ENCODE measurements at regions not wholly inside any gene's neighbourhood (a gene's known extent, or its start where the extent isn't known, plus 50 kb on each side); places are given as distances from the start of the nearest gene placed in this dataset.

- TF ChIP-seq BHLHE40 (IDR thresholded peaks at IDR 0.05; ENCODE audit: borderline replicate concordance) (no peak), FOXK2 (IDR thresholded peaks at IDR 0.05) (no peak), NFRKB (IDR thresholded peaks at IDR 0.05) (no peak), LEF1 (IDR thresholded peaks at IDR 0.05; ENCODE audit: borderline replicate concordance) (no peak), SUZ12 (IDR thresholded peaks at IDR 0.05) (no peak), PKNOX1 (IDR thresholded peaks at IDR 0.05) (no peak)
These were observed 319.1 kb downstream of the TFAP2B start for GRCh38 chr6:51137777-51138176.
